HCT116 (cell line): ENCODE measurements at regions not wholly inside any gene's neighbourhood (a gene's known extent, or its start where the extent isn't known, plus 50 kb on each side); places are given as distances from the start of the nearest gene placed in this dataset.

Source experiments
- ATAC-seq: fragments of 200-7000 bp; cut with Tn5 transposase; 2 replicates; pipeline ENCODE4 v1.9.1; 2020; ENCODE audit warnings: mild to moderate bottlenecking, moderate library complexity
- BruUV-seq: library from RNA; stranded (reverse); fragments of 400-500 nt; replicated peaks from 2 replicates; lab custom pipeline; 2021; lab: Mats Ljungman, UMichigan
- CTCF ChIA-PET: fragments of 300-600 bp; sonication (Branson Sonifier 250); formaldehyde crosslinking; loops from one replicate; lab custom pipeline; 2021; ENCODE audit warnings: antibody characterized with exemption; lab: Charles Lee
- POLR2A ChIA-PET: fragments of 300-600, 350-600 bp; sonication (Branson Sonifier 250); formaldehyde crosslinking; loops from one replicate; lab custom pipeline; 2021; ENCODE audit warnings: antibody characterized with exemption; lab: Charles Lee
- RAD21 ChIA-PET, 2 experiments: fragments of 300-600 bp; sonication (Branson Sonifier 250); formaldehyde crosslinking; loops; one replicate each; lab custom pipeline; 2023; ENCODE audit warnings: low total read pairs in 2 of 2; ENCODE audit not compliant: uncharacterized antibody in 2 of 2, unreplicated experiment in 2 of 2, low non-redundant PET in 1 of 2; lab: Charles Lee
- DNase-seq: peaks from one replicate; pipeline ENCODE4 v3.0.0-alpha.2; 2010; ENCODE audit warnings: low read depth, low spot score
- H2AFZ ChIP-seq: fragments of 200-600 bp; shearing (Covaris generic), sonication (generic); 2 replicates; pipeline ENCODE4 v1.6.1; 2017; ENCODE audit warnings: low read depth, mixed run types, mixed read lengths, antibody characterized with exemption, low read length; ENCODE audit not compliant: poor library complexity, severe bottlenecking
- H3K27ac ChIP-seq: 2 replicates; pipeline ENCODE4 v1.5.1; 2012; ENCODE audit warnings: low read depth, low read length
- H3K27me3 ChIP-seq: fragments of 200-600 bp; sonication (generic); 2 replicates; pipeline ENCODE4 v1.6.1; 2016; ENCODE audit warnings: mixed run types, low read length, mixed read lengths; ENCODE audit not compliant: insufficient read depth
- H3K36me3 ChIP-seq, 2 experiments: fragments of 200-500 bp in 1 of 2; fragments of 200-600 bp in 1 of 2; sonication (Bioruptor generic) in 1 of 2; sonication (generic) in 1 of 2; 2 replicates each; pipeline versions ENCODE4 v1.5.1 to v1.6.1; 2014 to 2016; ENCODE audit warnings: low read length in 2 of 2, inconsistent platforms in 1 of 2, mixed read lengths in 1 of 2, mixed run types in 1 of 2; ENCODE audit not compliant: insufficient read depth in 2 of 2, control insufficient read depth in 1 of 2
- H3K4me1 ChIP-seq, 2 experiments: fragments of 200-600 bp in 1 of 2; sonication (generic) in 1 of 2; 2 replicates each; pipeline versions ENCODE4 v1.5.1 to v1.6.1; 2012 to 2017; ENCODE audit warnings: low read length in 2 of 2, inconsistent platforms in 1 of 2, mild to moderate bottlenecking in 1 of 2, mixed read lengths in 1 of 2, mixed run types in 1 of 2, moderate library complexity in 1 of 2; ENCODE audit not compliant: insufficient read depth in 2 of 2, control insufficient read depth in 1 of 2
- H3K4me2 ChIP-seq: fragments of 200-600 bp; sonication (generic); 2 replicates; pipeline ENCODE4 v1.6.1; 2017; ENCODE audit warnings: mixed run types, low read length, mixed read lengths
- H3K4me3 ChIP-seq, 2 experiments: fragments of 200-600 bp in 1 of 2; sonication (generic) in 1 of 2; replicated peaks in 1 of 2; 2 replicates each; pipeline ENCODE4 v1.5.1; 2011 to 2016; ENCODE audit warnings: low read length in 2 of 2, control low read depth in 1 of 2, low read depth in 1 of 2, mild to moderate bottlenecking in 1 of 2, mixed read lengths in 1 of 2, mixed run types in 1 of 2
- H3K79me2 ChIP-seq: fragments of 200-600 bp; sonication (generic); 2 replicates; pipeline ENCODE4 v1.6.1; 2017; ENCODE audit warnings: mild to moderate bottlenecking, mixed run types, low read length, moderate library complexity, mixed read lengths; ENCODE audit not compliant: insufficient read depth
- H3K9ac ChIP-seq: fragments of 200-600 bp; sonication (generic); 2 replicates; pipeline ENCODE4 v1.6.1; 2016; ENCODE audit warnings: low read length, mixed read lengths
- H3K9me2 ChIP-seq: fragments of 200-600 bp; sonication (generic), shearing (Covaris generic); 2 replicates; pipeline ENCODE4 v1.6.1; 2017; ENCODE audit warnings: mixed run types, mild to moderate bottlenecking, moderate library complexity; ENCODE audit not compliant: insufficient read depth
- H3K9me3 ChIP-seq, 2 experiments: fragments of 200-500 bp in 1 of 2; fragments of 200-600 bp in 1 of 2; sonication (Bioruptor generic) in 1 of 2; sonication (generic) in 1 of 2; 2 replicates each; pipeline ENCODE4 v1.6.1; 2014 to 2017; ENCODE audit warnings: low read length in 2 of 2, mixed read lengths in 2 of 2, inconsistent platforms in 1 of 2, low read depth in 1 of 2, mild to moderate bottlenecking in 1 of 2, mixed run types in 1 of 2, moderate library complexity in 1 of 2; ENCODE audit not compliant: control insufficient read depth in 1 of 2, insufficient read depth in 1 of 2
- H4K20me1 ChIP-seq: fragments of 200-600 bp; sonication (generic), shearing (Covaris generic); 2 replicates; pipeline ENCODE4 v1.6.1; 2017; ENCODE audit warnings: mixed run types, mild to moderate bottlenecking, moderate library complexity; ENCODE audit not compliant: insufficient read depth
- CBX3 ChIP-seq: IDR thresholded peaks from 2 replicates; pipeline ENCODE4 v1.6.1; 2012; ENCODE audit warnings: low read depth
- CTCF ChIP-seq, 3 experiments: fragments of 200-600 bp in 1 of 3; sonication (generic) in 1 of 3; IDR thresholded peaks in 2 of 3; conservative IDR thresholded peaks in 1 of 3; 2 replicates each; pipeline ENCODE4 v1.5.1; 2012 to 2017; ENCODE audit warnings: low read depth in 2 of 3, low read length in 2 of 3, antibody characterized with exemption in 1 of 3, borderline replicate concordance in 1 of 3, control low read depth in 1 of 3, mild to moderate bottlenecking in 1 of 3, mixed read lengths in 1 of 3, mixed run types in 1 of 3, moderate library complexity in 1 of 3; ENCODE audit not compliant: insufficient read depth in 1 of 3
- ELF1 ChIP-seq: IDR thresholded peaks from 2 replicates; pipeline ENCODE4 v1.6.1; 2012; ENCODE audit warnings: low read depth, borderline replicate concordance
- FOSL1 ChIP-seq: IDR thresholded peaks from 2 replicates; pipeline ENCODE4 v1.6.1; 2012; ENCODE audit warnings: low read depth
- SRF ChIP-seq: IDR thresholded peaks from 2 replicates; pipeline ENCODE4 v1.6.1; 2012; ENCODE audit warnings: low read depth
- YY1 ChIP-seq: IDR thresholded peaks from 2 replicates; pipeline ENCODE4 v1.6.1; 2011; ENCODE audit warnings: low read length, low read depth, moderate library complexity, mild to moderate bottlenecking; ENCODE audit not compliant: insufficient replicate concordance; ENCODE audit errors: extremely low read depth
- ZFX ChIP-seq: fragments of 450-650 bp; IDR thresholded peaks from 2 replicates; pipeline ENCODE4 v1.6.1; 2017
- ZNF274 ChIP-seq: fragments of 200-500 bp; sonication (Bioruptor generic); IDR thresholded peaks from 2 replicates; pipeline ENCODE4 v1.6.1; 2014; ENCODE audit warnings: mild to moderate bottlenecking, low read depth, low read length, inconsistent platforms
- intact Hi-C: fragments of 100-400 bp; cut with micrococcal nuclease; formaldehyde crosslinking; loops from 2 replicates; pipeline ENCODE4 v1.10.0; 2022
- TF ChIP-seq, protein P1 (sequence below): IDR thresholded peaks from 2 replicates; pipeline ENCODE4 v1.6.1; 2012

- no peaks in the 10 kb centered on the region for H3K79me2 ChIP-seq
- no peaks in the 10 kb centered on the region for H3K27me3 ChIP-seq
- no peaks in the 10 kb centered on the region for H3K9me3 ChIP-seq
- no TSS peak for BruUV-seq
- H3K4me1 ChIP-seq = no peaks in the 10 kb centered on the region
- H3K4me3 ChIP-seq = no peak overlapping the region
- ChIA-PET POLR2A (no interaction called here), RAD21 (no interaction called here), CTCF (no interaction called here)
- no peak overlapping the region for H2AFZ ChIP-seq
- ATAC-seq (no peak), DNase-seq (no peak)
- H3K27ac ChIP-seq = no peak overlapping the region
- intact Hi-C loops = no loop called here
- H3K9ac ChIP-seq = no peak overlapping the region
- no peaks in the 10 kb centered on the region for H3K9me2 ChIP-seq
- H3K4me2 ChIP-seq = no peak overlapping the region
- H4K20me1 ChIP-seq = no peaks in the 10 kb centered on the region
- no peaks in the 10 kb centered on the region for H3K36me3 ChIP-seq
- no peak for TF ChIP-seq CBX3
- TF ChIP-seq FOSL1 = no peak
- TF ChIP-seq SRF = no peak
- TF ChIP-seq, protein P1, sequence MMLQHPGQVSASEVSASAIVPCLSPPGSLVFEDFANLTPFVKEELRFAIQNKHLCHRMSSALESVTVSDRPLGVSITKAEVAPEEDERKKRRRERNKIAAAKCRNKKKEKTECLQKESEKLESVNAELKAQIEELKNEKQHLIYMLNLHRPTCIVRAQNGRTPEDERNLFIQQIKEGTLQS = no peak
- no peak for TF ChIP-seq ELF1
- no peak for TF ChIP-seq ZNF274
- no peak for TF ChIP-seq CTCF (IDR thresholded peaks at IDR 0.05 in 2 of 3, conservative IDR thresholded peaks at IDR 0.05 in 1 of 3; ENCODE audit: borderline replicate concordance in 1 of 3, insufficient read depth in 1 of 3, low read depth in 2 of 3, low read length in 2 of 3)
- TF ChIP-seq ZFX = no peak
- no peak for TF ChIP-seq YY1
These were observed 548.5 kb downstream of the DTWD2 start for GRCh38 chr5:118439831-118440230.

- RAD21 ChIA-PET = no interaction called here
- TF ChIP-seq ZFX (no peak), YY1 (no peak)
- TF ChIP-seq, all 23 proteins: peak for 0
- Histone ChIP-seq H2AFZ (no peak overlapping the region), H3K36me3 (no peaks in the 10 kb centered on the region), H3K9ac (no peak overlapping the region), H3K9me3 (no peaks in the 10 kb centered on the region), H4K20me1 (no peaks in the 10 kb centered on the region), H3K27ac (no peak overlapping the region), H3K9me2 (no peaks in the 10 kb centered on the region), H3K4me1 (no peaks in the 10 kb centered on the region), H3K4me3 (no peak overlapping the region), H3K27me3 (no peaks in the 10 kb centered on the region), H3K4me2 (no peak overlapping the region), H3K79me2 (no peaks in the 10 kb centered on the region)
- intact Hi-C loops = no loop called here
- POLR2A ChIA-PET = no interaction called here
- no peak for DNase-seq
- no TSS peak for BruUV-seq
- ATAC-seq = no peak
- CTCF ChIA-PET = no interaction called here
These were observed 553.2 kb downstream of the DTWD2 start for GRCh38 chr5:118435131-118435530.
